ENCODE measurements at regions not wholly inside any gene's neighbourhood (a gene's known extent, or its start where the extent isn't known, plus 50 kb on each side); places are given as distances from the start of the nearest gene placed in this dataset.

- 74 to 97% methylated on average over 4 of the region's 4 CpGs for WGBS, 2 donors
- no peak overlapping the region for H3K4me3 ChIP-seq
- no peak overlapping the region for H3K27ac ChIP-seq (ENCODE audit: low read depth in 1 of 2, low read length in 1 of 2)
- no peak overlapping the region for H3K9ac ChIP-seq (ENCODE audit: insufficient read depth in 1 of 2, low read length in 2 of 2)
- ATAC-seq (ENCODE audit: insufficient read depth, low FRiP score): no peak
- H3K9me3 ChIP-seq (ENCODE audit: control insufficient read depth in 4 of 4, insufficient read depth in 3 of 4, low read length in 3 of 4): peaks cover 0 to 5% (median 0%) of the 10 kb centered on the region in 4 donors
- TF ChIP-seq, protein P1, sequence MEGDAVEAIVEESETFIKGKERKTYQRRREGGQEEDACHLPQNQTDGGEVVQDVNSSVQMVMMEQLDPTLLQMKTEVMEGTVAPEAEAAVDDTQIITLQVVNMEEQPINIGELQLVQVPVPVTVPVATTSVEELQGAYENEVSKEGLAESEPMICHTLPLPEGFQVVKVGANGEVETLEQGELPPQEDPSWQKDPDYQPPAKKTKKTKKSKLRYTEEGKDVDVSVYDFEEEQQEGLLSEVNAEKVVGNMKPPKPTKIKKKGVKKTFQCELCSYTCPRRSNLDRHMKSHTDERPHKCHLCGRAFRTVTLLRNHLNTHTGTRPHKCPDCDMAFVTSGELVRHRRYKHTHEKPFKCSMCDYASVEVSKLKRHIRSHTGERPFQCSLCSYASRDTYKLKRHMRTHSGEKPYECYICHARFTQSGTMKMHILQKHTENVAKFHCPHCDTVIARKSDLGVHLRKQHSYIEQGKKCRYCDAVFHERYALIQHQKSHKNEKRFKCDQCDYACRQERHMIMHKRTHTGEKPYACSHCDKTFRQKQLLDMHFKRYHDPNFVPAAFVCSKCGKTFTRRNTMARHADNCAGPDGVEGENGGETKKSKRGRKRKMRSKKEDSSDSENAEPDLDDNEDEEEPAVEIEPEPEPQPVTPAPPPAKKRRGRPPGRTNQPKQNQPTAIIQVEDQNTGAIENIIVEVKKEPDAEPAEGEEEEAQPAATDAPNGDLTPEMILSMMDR (IDR thresholded peaks at IDR 0.05; ENCODE audit: control extremely low read depth, extremely low read depth): no peak
- H3K4me1 ChIP-seq (ENCODE audit: control insufficient read depth in 5 of 5, insufficient read depth in 5 of 5, low read length in 5 of 5): peaks cover 0 to 17% (median 0%) of the 10 kb centered on the region in 5 donors
- DNase-seq: no peak
- H3K27me3 ChIP-seq (ENCODE audit: control insufficient read depth in 3 of 3, insufficient read depth in 3 of 3, low read length in 2 of 3): peaks cover 0 to 4% (median 3%) of the 10 kb centered on the region in 3 donors
- H3K36me3 ChIP-seq (ENCODE audit: control insufficient read depth in 4 of 4, insufficient read depth in 4 of 4, low read length in 4 of 4): no peaks in the 10 kb centered on the region
These were observed 64.8 kb downstream of the PJA1 start for GRCh38 chrX:69100478-69100877.

DNA sequence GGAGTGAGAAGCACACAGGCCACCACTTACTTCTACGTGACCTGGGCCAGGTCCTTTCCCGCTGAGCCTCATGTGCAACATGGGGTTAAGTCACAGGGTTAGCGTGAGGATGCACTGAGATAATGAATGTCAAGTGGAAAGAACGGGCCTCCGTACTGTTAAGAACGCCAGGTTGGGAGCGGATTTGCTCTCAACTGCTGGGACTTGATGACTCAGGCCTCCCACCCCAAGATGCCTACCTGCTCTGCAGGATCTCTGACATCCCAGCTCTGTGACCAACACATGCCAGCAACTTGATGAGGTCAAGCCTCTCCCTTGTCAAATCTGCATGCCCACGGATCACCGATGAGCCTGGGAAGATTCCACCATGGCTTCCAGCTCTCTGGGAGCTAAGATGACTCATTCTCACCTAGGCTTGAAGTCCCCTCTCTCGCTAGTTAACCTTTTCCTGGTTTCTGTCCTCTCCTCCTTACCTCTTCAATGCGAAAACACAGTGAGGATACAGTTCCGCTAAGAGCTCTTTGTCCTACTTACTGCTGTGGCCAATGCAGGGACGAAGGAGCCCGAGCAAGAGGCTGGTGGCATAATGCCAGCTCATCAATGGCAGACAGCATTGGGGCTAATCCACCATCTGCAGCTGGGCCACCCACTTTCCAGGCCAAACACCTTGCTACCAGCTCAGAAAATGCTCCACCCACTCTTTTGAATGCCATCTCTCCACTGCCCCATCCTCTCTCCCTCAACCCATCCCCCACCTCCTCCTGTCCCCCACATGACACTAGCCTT is 67.6 kb downstream of the PJA1 start:
- ATAC-seq (ENCODE audit: insufficient read depth, low FRiP score) (no peak), DNase-seq (no peak)
- Histone ChIP-seq H3K9ac (ENCODE audit: insufficient read depth in 1 of 2, low read length in 2 of 2) (no peak overlapping the region), H3K4me3 (no peak overlapping the region), H3K4me1 (ENCODE audit: control insufficient read depth in 5 of 5, insufficient read depth in 5 of 5, low read length in 5 of 5) (peaks cover 0 to 17% (median 4%) of the 10 kb centered on the region in 5 donors), H3K9me3 (ENCODE audit: control insufficient read depth in 4 of 4, insufficient read depth in 3 of 4, low read length in 3 of 4) (peaks cover 0 to 1% (median 0%) of the 10 kb centered on the region in 4 donors), H3K27ac (ENCODE audit: low read depth in 1 of 2, low read length in 1 of 2) (no peak overlapping the region), H3K27me3 (ENCODE audit: control insufficient read depth in 3 of 3, insufficient read depth in 3 of 3, low read length in 2 of 3) (peaks cover 0 to 3% (median 0%) of the 10 kb centered on the region in 3 donors), H3K36me3 (ENCODE audit: control insufficient read depth in 4 of 4, insufficient read depth in 4 of 4, low read length in 4 of 4) (no peaks in the 10 kb centered on the region)
- TF ChIP-seq, protein P1 (IDR thresholded peaks at IDR 0.05; ENCODE audit: control extremely low read depth, extremely low read depth): no peak
- WGBS, 2 donors: 83 to 95% methylated on average over 13 to 14 of the region's 14 CpGs

- Histone ChIP-seq H3K4me3 (no peak overlapping the region), H3K9me3 (ENCODE audit: control insufficient read depth in 4 of 4, insufficient read depth in 3 of 4, low read length in 3 of 4) (no peaks in the 10 kb centered on the region), H3K9ac (ENCODE audit: insufficient read depth in 1 of 2, low read length in 2 of 2) (no peak overlapping the region), H3K4me1 (ENCODE audit: control insufficient read depth in 5 of 5, insufficient read depth in 5 of 5, low read length in 5 of 5) (peaks cover 0 to 15% (median 4%) of the 10 kb centered on the region in 5 donors), H3K27ac (ENCODE audit: low read depth in 1 of 2, low read length in 1 of 2) (no peak overlapping the region), H3K27me3 (ENCODE audit: control insufficient read depth in 3 of 3, insufficient read depth in 3 of 3, low read length in 2 of 3) (peaks cover under 1 to 6% (median 4%) of the 10 kb centered on the region in 3 donors), H3K36me3 (ENCODE audit: control insufficient read depth in 4 of 4, insufficient read depth in 4 of 4, low read length in 4 of 4) (no peaks in the 10 kb centered on the region)
- WGBS, 2 donors: 86 to 92% methylated on average over 7 of the region's 7 CpGs
- TF ChIP-seq, protein P1 (IDR thresholded peaks at IDR 0.05; ENCODE audit: control extremely low read depth, extremely low read depth): no peak
- ATAC-seq (ENCODE audit: insufficient read depth, low FRiP score): no peak
- DNase-seq: no peak
These were observed 68.3 kb downstream of the PJA1 start for GRCh38 chrX:69096963-69097362.
